ENCODE measurements at regions not wholly inside any gene's neighbourhood (a gene's known extent, or its start where the extent isn't known, plus 50 kb on each side); places are given as distances from the start of the nearest gene placed in this dataset.

DNA sequence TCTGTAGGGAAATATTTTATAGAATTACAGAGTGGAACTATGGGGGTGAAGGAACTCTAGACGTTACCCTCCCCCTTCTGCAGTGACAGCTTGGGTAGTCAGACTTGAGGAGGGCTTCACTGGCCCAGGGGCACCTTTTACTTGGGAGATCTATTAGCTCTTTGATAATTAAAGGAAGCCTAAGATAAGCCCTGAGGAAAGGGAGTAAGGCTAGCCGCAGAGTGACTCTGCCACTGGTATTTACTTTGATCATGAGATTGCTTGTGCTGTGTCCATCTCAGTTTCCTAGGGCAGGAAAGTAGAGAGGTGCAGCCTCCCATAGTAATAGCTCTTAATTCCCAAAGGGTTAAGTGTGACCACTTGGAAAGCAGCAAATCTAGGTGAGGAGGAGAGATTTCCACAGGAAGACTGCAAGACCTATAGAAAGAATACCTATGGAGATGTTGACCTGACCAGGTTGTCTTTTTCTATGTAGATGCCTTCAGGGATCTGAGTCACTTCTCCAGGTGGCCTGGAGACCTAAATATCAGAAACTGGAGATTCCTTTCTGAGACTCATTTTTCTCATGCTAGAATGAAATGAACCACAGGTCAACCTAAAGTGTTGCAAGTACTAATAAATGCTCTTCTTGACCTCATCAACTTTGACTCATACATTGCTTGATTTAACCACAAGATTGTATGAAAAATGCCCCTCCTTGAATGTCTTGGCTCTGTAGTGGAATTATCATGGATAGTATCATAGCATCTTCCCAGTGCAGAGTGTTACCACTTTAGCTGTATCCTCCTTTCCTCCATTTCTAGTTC lies 447.3 kb upstream of the GHITM start:
- TF ChIP-seq, protein P1, sequence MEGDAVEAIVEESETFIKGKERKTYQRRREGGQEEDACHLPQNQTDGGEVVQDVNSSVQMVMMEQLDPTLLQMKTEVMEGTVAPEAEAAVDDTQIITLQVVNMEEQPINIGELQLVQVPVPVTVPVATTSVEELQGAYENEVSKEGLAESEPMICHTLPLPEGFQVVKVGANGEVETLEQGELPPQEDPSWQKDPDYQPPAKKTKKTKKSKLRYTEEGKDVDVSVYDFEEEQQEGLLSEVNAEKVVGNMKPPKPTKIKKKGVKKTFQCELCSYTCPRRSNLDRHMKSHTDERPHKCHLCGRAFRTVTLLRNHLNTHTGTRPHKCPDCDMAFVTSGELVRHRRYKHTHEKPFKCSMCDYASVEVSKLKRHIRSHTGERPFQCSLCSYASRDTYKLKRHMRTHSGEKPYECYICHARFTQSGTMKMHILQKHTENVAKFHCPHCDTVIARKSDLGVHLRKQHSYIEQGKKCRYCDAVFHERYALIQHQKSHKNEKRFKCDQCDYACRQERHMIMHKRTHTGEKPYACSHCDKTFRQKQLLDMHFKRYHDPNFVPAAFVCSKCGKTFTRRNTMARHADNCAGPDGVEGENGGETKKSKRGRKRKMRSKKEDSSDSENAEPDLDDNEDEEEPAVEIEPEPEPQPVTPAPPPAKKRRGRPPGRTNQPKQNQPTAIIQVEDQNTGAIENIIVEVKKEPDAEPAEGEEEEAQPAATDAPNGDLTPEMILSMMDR (IDR thresholded peaks at IDR 0.05) = no peak
- no peak for TF ChIP-seq POLR2A (IDR thresholded peaks at IDR 0.05)
- Histone ChIP-seq H3K36me3 (no peaks in the 10 kb centered on the region), H3K9me3 (no peaks in the 10 kb centered on the region), H3K27me3 (no peaks in the 10 kb centered on the region), H3K4me3 (replicated peaks in 1 of 3) (no peak overlapping the region), H3K27ac (no peak overlapping the region), H3K4me1 (no peaks in the 10 kb centered on the region)
- WGBS, 2 donors = 64% methylated on average over 2 of the region's 2 CpGs
- DNase-seq = no peak
- intact Hi-C loops (cut with DNase I) = no loop called here

DNA sequence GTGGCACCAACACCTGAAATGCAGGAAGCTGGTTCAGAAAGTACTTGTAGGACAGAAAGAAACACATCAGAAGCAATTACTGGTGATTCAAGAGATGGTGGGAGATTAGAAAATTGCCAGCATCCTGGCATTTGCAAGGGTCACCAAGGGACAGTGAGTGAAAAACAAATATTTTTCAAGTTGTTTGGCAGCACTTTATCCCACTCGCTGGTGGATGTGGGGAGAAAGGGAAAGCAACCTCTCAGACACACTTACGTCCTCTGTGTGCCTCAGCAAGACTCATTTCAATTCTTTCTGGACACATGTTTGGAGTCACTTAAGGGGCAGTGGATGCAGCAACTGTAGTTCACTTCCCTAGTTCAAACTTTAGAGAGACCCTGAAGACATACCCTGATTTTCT lies 440.4 kb upstream of the GHITM start:
- H3K27me3 ChIP-seq = no peaks in the 10 kb centered on the region
- no peak overlapping the region for H3K4me3 ChIP-seq (replicated peaks in 1 of 3)
- no peaks in the 10 kb centered on the region for H3K4me1 ChIP-seq
- no peak overlapping the region for H3K27ac ChIP-seq
- no peaks in the 10 kb centered on the region for H3K36me3 ChIP-seq
- intact Hi-C loops (cut with DNase I) = no loop called here
- no peaks in the 10 kb centered on the region for H3K9me3 ChIP-seq
- WGBS, 2 donors = 85 to 88% methylated on average over 2 of the region's 2 CpGs
- TF ChIP-seq POLR2A (IDR thresholded peaks at IDR 0.05) = no peak
- TF ChIP-seq, protein P1 (IDR thresholded peaks at IDR 0.05) = no peak
- no peak for DNase-seq

DNA sequence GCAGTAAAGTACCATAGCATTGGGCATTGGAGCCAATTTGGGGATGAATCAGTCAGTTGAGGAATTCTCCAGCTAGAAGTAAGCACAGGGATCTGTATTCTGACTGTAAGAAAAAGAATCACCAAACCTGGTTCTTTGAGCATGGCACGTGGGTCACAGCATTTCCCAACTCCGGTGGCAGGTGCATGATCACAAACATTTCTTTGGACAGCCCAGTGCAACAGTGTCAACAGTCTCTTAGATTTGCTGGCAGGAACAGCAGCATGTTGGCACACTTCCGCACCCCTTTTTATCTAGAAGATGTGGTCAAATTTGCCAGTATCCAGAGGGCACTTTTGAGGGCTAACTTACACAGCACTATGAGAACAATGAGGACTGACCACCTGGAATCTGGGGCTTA lies 437.5 kb upstream of the GHITM start:
- no peaks in the 10 kb centered on the region for H3K4me1 ChIP-seq
- no peaks in the 10 kb centered on the region for H3K27me3 ChIP-seq
- H3K36me3 ChIP-seq = no peaks in the 10 kb centered on the region
- no peaks in the 10 kb centered on the region for H3K9me3 ChIP-seq
- WGBS, 2 donors = 45 to 63% methylated on average over 3 of the region's 3 CpGs
- DNase-seq = no peak
- H3K27ac ChIP-seq = no peak overlapping the region
- TF ChIP-seq, protein P1 (IDR thresholded peaks at IDR 0.05) = no peak
- no peak for TF ChIP-seq POLR2A (IDR thresholded peaks at IDR 0.05)
- H3K4me3 ChIP-seq (replicated peaks in 1 of 3) = no peak overlapping the region
- intact Hi-C loops (cut with DNase I) = no loop called here

DNA sequence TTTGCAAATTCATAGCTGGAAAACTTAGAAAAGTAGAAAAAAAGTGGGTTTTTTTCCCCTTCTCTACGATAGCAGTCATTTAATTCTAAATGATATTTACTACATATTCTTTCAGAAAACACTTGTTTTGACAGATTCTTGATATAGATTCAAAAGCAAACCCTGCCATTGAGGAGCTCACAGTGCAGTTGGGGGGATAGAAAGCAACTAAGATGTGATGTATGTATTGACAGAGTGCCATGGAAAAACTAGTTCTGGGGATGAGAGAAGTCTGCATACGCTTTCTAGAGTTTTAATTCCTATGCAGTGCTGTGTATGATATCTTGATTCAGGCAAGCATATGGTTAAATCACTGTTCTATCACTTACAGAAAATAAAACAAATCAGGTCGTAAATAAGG lies 436.6 kb upstream of the GHITM start:
- WGBS, 2 donors = 85 to 89% methylated on average over 3 of the region's 3 CpGs
- DNase-seq = no peak

DNA sequence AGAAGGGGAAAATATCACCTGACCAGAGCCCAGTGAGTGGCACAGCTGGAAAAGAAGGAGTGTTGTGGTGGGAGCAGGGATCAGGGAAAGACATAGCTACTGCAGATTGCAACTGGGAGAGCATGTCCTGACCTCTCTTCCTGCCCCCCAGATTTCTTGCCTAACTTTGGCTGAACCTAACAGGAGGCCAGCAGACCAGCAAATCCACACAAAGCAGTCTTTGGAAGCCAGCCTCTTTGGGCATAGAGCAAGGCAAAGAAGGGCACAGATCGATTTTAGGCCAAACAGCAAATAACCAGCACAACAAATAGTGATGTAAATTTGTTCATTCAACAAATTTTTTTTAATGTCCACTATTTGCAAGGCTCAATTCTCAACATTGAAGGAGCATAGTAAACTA lies 433.2 kb upstream of the GHITM start:
- Histone ChIP-seq H3K27me3 (no peaks in the 10 kb centered on the region), H3K4me3 (replicated peaks in 1 of 3) (no peak overlapping the region), H3K4me1 (no peaks in the 10 kb centered on the region), H3K9me3 (no peaks in the 10 kb centered on the region), H3K36me3 (no peaks in the 10 kb centered on the region), H3K27ac (no peak overlapping the region)
- WGBS, 2 donors = 73 to 96% methylated on average over 1 of the region's 1 CpG
- no peak for DNase-seq
- no peak for TF ChIP-seq POLR2A (IDR thresholded peaks at IDR 0.05)
- TF ChIP-seq, protein P1 (IDR thresholded peaks at IDR 0.05) = no peak
- intact Hi-C loops (cut with DNase I) = no loop called here

More for the DNA sequence above, 436.6 kb upstream of the GHITM start:
- Histone ChIP-seq H3K36me3 (no peaks in the 10 kb centered on the region), H3K9me3 (no peaks in the 10 kb centered on the region), H3K4me3 (replicated peaks in 1 of 3) (no peak overlapping the region), H3K27me3 (no peaks in the 10 kb centered on the region), H3K27ac (no peak overlapping the region), H3K4me1 (no peaks in the 10 kb centered on the region)
- no peak for TF ChIP-seq POLR2A (IDR thresholded peaks at IDR 0.05)
- TF ChIP-seq, protein P1 (IDR thresholded peaks at IDR 0.05) = no peak
- intact Hi-C loops (cut with DNase I) = no loop called here

All from thyroid gland (tissue), 4 donors.